ENCODE measurements at regions not wholly inside any gene's neighbourhood (a gene's known extent, or its start where the extent isn't known, plus 50 kb on each side); places are given as distances from the start of the nearest gene placed in this dataset.
A peak's percentile ranks its signal among the peaks of the same experiment; 100 is the strongest.
"Not testable (repeated sequence)": the region's sequence is repeated elsewhere in the genome, so short reads cannot be mapped to it uniquely, and the experiment has no call there.

DNA sequence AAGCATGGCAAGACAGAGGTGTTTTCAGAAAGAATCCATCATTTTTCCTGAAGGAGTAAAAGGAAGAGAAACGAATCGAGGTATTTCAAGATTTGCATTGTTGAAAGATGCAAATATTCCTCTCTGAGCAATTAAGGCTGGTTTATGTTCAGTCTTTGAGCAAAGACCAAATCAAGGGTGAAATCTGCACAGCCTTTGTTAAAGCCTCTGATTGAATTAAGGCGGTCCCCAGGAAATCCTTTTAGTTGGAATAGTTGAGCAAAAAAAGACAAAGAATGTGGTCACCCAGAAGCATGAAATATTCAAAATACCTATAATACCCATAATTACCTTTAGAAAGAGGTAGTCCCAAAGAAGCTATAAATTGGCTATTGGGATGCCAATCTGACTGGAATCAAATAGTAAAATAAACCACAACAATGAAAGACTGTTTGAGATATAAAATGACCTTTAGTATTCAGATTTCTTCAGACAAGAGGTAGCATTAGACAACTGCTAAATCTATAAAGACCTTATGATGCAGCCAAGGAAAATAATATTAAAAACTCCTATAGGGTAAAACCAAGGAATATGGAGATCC, 1218.1 kb downstream of the ROBO2 start:
- H3K27me3 ChIP-seq (ENCODE audit: control insufficient read depth, insufficient read depth): no peaks in the 10 kb centered on the region
- no peaks in the 10 kb centered on the region for H3K4me1 ChIP-seq (ENCODE audit: control insufficient read depth, insufficient read depth, low read length)
- WGBS: 84% methylated on average over 3 of the region's 3 CpGs
- H3K9me3 ChIP-seq (ENCODE audit: control insufficient read depth, low read length): no peaks in the 10 kb centered on the region
- no peak for ATAC-seq
- no peak for DNase-seq
- intact Hi-C loops (cut with DNase I): no loop called here
- H3K27ac ChIP-seq (ENCODE audit: low read length): no peak overlapping the region
- H3K4me3 ChIP-seq (ENCODE audit: low read length): no peak overlapping the region

DNA sequence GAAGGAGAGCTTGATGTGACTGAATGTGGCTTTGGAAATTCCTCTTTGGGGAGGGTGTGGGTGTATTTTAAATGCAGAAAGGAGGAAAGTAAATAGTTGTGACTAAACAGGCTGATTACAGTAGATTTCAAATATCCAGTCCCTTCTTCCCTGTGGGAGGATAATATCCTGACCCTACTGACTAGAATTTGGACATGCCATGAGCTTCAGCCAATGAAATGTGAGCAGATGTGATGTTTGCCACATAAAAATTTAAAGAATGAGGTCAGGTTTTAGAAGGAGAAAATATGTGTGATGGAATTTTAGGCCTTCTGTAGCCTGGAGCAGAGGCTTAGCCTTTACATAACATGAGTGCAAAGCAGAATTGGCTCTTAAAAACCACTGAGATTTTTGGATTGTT, 1218.9 kb downstream of the ROBO2 start:
- H3K9me3 ChIP-seq (ENCODE audit: control insufficient read depth, low read length): no peaks in the 10 kb centered on the region

DNA sequence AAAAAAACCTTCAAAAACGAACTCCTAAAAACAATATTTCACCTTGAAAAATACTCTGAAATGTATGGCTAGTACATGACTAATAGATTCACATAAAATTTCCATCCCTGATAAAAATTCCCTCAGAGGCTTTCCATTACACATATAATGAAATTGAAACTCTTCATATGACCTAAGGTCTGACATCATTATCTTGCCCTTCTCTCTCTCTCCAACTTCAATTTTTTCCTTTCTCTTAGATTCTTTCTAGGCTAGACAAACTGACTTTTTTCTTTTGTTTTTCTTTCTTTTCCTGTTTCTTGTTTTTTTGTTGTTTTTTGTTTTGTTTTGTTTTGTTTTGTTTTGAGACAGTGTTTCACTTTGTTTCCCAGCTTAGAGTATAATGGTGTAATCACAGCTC, 1220.5 kb downstream of the ROBO2 start:
- DNase-seq (no peak), ATAC-seq (no peak)
- Histone ChIP-seq H3K27ac (ENCODE audit: low read length) (no peak overlapping the region), H3K4me1 (ENCODE audit: control insufficient read depth, insufficient read depth, low read length) (no peaks in the 10 kb centered on the region), H3K4me3 (ENCODE audit: low read length) (no peak overlapping the region), H3K9me3 (ENCODE audit: control insufficient read depth, low read length) (no peaks in the 10 kb centered on the region), H3K27me3 (ENCODE audit: control insufficient read depth, insufficient read depth) (no peaks in the 10 kb centered on the region)
- WGBS: 65% methylated on average over 1 of the region's 1 CpG
- intact Hi-C loops (cut with DNase I): no loop called here

More for the DNA sequence above, 1218.9 kb downstream of the ROBO2 start:
- H3K4me1 ChIP-seq (ENCODE audit: control insufficient read depth, insufficient read depth, low read length): no peaks in the 10 kb centered on the region
- no peak overlapping the region for H3K27ac ChIP-seq (ENCODE audit: low read length)
- intact Hi-C loops (cut with DNase I): no loop called here
- no peak for DNase-seq
- H3K4me3 ChIP-seq (ENCODE audit: low read length): no peak overlapping the region
- no peaks in the 10 kb centered on the region for H3K27me3 ChIP-seq (ENCODE audit: control insufficient read depth, insufficient read depth)
- no peak for ATAC-seq

DNA sequence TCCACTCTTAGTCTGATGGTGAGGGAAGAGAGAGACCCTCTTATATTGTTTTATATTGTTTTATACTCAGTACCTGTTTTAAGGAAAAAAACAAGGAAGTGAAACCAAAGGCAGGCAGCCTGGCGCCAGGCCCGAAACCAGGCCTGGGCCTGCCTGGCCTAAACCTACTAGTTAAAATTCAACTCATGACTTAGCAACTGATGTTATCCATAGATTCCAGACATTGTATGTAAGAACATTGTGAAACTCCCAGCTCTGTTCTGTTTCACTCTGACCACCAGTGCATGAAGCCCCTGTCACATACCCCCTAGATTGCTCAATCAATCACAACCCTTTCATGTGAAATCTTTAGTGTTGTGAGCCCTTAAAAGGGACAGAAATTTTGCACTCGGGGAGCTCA, 1226.7 kb downstream of the ROBO2 start:
- H3K4me3 ChIP-seq (ENCODE audit: low read length); intact Hi-C loops (cut with DNase I); H3K27ac ChIP-seq (ENCODE audit: low read length); H3K4me1 ChIP-seq (ENCODE audit: control insufficient read depth, insufficient read depth, low read length); ATAC-seq; H3K9me3 ChIP-seq (ENCODE audit: control insufficient read depth, low read length); H3K27me3 ChIP-seq (ENCODE audit: control insufficient read depth, insufficient read depth): not testable (repeated sequence)
- peak in 1 of 3 donors; percentile 10 for DNase-seq
- 94% methylated on average over 3 of the region's 3 CpGs for WGBS

DNA sequence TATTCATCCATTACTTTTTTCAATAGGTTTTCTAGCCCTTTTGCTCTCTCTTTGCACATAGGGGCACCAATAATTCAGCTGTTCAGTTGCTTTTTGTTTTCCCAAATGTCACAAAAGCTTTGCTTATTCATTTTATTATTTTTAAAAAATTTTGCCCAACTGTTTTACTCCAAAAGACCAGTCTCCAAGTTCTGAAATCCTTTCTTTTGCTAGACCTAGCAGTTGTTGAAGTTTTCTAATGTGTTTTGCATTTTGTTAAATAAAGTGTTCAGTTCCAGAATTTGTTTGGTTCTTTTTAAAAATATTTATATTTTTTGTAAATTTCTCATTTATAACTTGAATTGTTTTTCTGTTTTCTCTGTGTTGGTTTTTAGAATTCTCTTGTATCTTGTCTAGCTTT, 1227.3 kb downstream of the ROBO2 start:
- no peak overlapping the region for H3K27ac ChIP-seq (ENCODE audit: low read length)
- no peaks in the 10 kb centered on the region for H3K27me3 ChIP-seq (ENCODE audit: control insufficient read depth, insufficient read depth)
- DNase-seq: no peak
- H3K4me3 ChIP-seq (ENCODE audit: low read length): no peak overlapping the region
- H3K9me3 ChIP-seq (ENCODE audit: control insufficient read depth, low read length): no peaks in the 10 kb centered on the region
- no peak for ATAC-seq
- intact Hi-C loops (cut with DNase I): no loop called here
- H3K4me1 ChIP-seq (ENCODE audit: control insufficient read depth, insufficient read depth, low read length): no peaks in the 10 kb centered on the region

DNA sequence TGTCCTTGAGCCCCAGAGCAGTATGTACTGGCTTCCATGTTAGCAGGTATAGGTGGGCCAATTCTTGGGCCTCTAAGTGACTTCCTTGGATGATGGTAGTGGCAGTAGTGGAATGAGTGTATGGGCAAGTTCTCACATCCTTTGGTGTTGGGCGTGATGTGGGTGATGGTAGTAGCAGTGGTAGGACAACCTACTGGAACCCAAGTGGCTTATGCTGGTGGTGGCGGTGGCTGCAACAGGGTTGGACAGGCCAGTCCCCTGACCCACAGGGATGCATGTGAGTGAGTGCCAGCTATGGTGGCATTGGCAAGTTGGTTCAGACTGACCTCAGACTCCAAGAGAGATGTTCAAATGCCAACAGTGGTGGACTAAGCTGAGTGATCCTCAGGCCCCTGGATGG, 1228.2 kb downstream of the ROBO2 start:
- H3K27me3 ChIP-seq (ENCODE audit: control insufficient read depth, insufficient read depth): no peaks in the 10 kb centered on the region
- no peak overlapping the region for H3K27ac ChIP-seq (ENCODE audit: low read length)
- H3K4me3 ChIP-seq (ENCODE audit: low read length): no peak overlapping the region
- WGBS: 89% methylated on average over 2 of the region's 2 CpGs
- H3K4me1 ChIP-seq (ENCODE audit: control insufficient read depth, insufficient read depth, low read length): no peaks in the 10 kb centered on the region
- DNase-seq (no peak), ATAC-seq (no peak)
- intact Hi-C loops (cut with DNase I): no loop called here
- no peaks in the 10 kb centered on the region for H3K9me3 ChIP-seq (ENCODE audit: control insufficient read depth, low read length)

DNA sequence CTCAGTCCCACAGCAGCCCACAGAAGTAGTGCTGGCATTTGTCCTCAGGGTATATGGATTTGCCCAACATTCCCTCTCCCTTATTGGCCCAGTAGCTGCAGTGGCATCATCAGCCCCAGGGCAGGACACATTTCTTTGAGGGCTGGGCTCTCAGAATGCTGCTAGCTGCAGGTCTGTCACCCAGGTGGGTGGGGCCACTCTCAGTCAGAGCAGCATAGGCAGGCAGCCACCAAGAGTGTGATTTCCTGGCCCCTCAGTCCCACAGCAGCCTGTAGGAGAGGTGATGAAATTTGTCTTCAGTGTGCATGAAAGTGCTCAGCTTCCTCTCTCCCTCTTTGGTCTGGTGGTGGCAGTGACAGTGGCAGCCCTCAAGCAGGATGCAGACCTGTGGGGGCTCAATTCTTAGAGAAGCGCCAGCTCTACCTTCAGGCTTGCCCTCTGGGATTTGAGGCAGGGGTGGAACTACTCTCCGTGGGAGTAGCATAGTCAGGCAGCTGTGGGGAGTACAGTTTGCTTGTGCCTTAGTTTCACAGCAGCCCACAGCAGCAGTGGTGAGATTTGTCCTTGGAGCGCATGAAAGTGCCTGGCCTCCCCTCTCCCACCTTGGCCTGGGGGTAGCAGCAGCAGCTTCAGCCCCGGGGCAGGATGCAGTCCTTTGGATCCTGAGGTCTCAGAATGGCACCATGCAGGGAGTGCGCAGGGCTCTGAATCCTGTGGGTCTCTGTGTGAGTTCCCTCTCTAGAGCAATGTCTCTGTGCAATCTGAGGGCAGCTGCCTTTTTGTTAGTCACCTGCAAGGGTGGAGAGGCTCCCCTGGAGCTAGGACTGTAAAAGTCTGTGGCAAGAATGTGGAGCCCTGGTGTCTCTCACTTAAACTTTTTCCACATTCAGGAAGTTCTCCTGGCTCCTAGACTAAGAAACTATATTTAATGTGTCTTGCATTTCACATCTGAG, 1229.1 kb downstream of the ROBO2 start:
- H3K27me3 ChIP-seq (ENCODE audit: control insufficient read depth, insufficient read depth): no peaks in the 10 kb centered on the region
- no peak overlapping the region for H3K4me3 ChIP-seq (ENCODE audit: low read length)
- DNase-seq (peak in 1 of 3 donors; percentile 7), ATAC-seq (no peak)
- no peaks in the 10 kb centered on the region for H3K4me1 ChIP-seq (ENCODE audit: control insufficient read depth, insufficient read depth, low read length)
- 76% methylated on average over 5 of the region's 5 CpGs for WGBS
- H3K27ac ChIP-seq (ENCODE audit: low read length): no peak overlapping the region
- intact Hi-C loops (cut with DNase I): no loop called here
- H3K9me3 ChIP-seq (ENCODE audit: control insufficient read depth, low read length): no peaks in the 10 kb centered on the region

DNA sequence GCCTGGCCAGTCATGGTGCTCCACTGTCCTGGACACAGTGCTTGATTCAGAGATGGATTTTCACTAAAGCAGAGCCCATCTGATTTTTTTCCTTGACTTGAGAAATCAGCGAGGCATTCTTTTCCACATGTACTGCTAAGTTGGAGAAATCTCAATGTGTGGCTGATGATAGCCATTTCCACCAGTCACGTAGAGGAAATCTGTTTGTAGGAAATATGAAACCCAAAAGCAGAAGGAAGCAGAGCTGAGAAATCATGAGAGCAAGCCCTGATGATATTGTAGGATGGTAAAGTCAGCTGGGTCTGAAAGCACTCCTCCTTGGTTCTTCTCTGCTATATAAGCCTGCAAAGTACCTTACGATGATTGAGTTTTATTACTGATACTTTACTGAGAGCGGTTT, 1233.4 kb downstream of the ROBO2 start:
- Histone ChIP-seq H3K27me3 (ENCODE audit: control insufficient read depth, insufficient read depth) (no peaks in the 10 kb centered on the region), H3K27ac (ENCODE audit: low read length) (no peak overlapping the region), H3K4me1 (ENCODE audit: control insufficient read depth, insufficient read depth, low read length) (no peaks in the 10 kb centered on the region), H3K9me3 (ENCODE audit: control insufficient read depth, low read length) (no peaks in the 10 kb centered on the region), H3K4me3 (ENCODE audit: low read length) (no peak overlapping the region)
- 73% methylated on average over 4 of the region's 4 CpGs for WGBS
- ATAC-seq (no peak), DNase-seq (no peak)
- intact Hi-C loops (cut with DNase I): no loop called here

DNA sequence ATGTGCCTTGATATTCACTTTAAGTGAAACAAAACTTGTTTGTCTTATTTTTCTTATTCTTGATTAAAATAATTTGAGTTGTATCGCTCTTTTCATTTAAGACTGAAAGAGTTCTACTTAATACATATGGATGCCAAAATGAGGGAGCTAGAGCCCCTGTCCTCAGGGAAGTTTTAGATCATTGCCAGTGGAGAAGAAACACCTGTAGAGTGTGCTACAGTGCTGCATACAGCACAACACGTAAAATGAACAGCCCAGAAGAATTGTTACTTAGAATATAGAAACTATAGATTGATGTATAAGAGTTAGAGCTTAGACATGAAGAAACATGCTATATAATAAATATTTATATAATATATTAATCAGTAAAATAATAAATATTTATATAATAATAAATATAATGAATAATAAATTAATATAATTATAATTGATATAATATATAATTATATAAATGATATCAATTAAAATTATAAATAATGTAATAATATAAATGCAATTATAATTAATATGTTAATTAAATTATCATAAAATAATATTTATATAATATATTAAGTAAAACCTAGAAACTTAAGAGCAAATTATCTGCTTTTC, 1234.7 kb downstream of the ROBO2 start:
- no peak for DNase-seq
- H3K4me3 ChIP-seq (ENCODE audit: low read length): no peak overlapping the region
- 77% methylated on average over 2 of the region's 2 CpGs for WGBS
- no peaks in the 10 kb centered on the region for H3K9me3 ChIP-seq (ENCODE audit: control insufficient read depth, low read length)
- H3K27ac ChIP-seq (ENCODE audit: low read length): no peak overlapping the region
- intact Hi-C loops (cut with DNase I): no loop called here
- H3K4me1 ChIP-seq (ENCODE audit: control insufficient read depth, insufficient read depth, low read length): no peaks in the 10 kb centered on the region
- H3K27me3 ChIP-seq (ENCODE audit: control insufficient read depth, insufficient read depth): no peaks in the 10 kb centered on the region
- ATAC-seq: no peak

DNA sequence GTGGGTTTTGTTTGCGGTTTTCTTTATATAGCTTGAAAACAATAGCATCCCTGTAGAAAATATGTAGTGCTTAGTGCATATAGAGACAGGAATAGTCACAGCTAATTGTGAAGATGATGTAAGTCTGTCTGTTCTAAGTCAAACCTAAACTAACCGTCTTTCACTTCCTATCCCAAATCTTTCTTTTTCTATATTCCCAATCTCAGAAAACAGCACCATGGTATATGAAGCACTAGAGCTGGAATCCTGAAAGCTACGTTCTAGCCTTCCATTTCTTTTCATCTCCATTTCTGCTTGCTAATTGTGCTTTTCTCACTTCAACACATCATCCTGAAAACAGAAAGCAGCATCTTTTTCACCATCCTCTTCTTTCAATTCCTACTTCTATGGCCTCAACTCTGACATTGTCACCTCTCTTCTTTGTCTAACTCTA, 1235.5 kb downstream of the ROBO2 start:
- intact Hi-C loops (cut with DNase I): no loop called here
- 79% methylated on average over 3 of the region's 3 CpGs for WGBS
- no peak for DNase-seq

DNA sequence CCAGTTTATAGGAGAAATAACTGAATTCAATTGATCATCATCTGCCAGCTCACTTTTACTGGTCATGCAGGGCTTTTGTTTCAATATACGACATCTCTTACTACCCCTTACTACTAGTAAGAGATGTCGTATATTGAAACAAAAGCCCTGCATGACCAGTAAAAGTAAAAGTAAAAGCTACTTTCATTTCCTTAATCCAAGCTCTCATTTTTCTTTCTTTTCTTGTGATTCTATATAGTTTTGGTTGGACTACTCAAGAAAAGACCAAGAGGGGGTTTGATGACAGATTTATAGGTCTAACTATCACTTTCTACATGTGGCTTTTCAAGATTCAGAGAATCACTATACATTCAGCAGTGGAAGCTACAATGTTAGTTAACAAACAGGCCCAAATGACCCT, 1237.3 kb downstream of the ROBO2 start:
- DNase-seq (no peak), ATAC-seq (no peak)
- no peaks in the 10 kb centered on the region for H3K4me1 ChIP-seq (ENCODE audit: control insufficient read depth, insufficient read depth, low read length)
- H3K4me3 ChIP-seq (ENCODE audit: low read length): no peak overlapping the region
- intact Hi-C loops (cut with DNase I): no loop called here
- WGBS: 94% methylated on average over 2 of the region's 2 CpGs
- no peaks in the 10 kb centered on the region for H3K9me3 ChIP-seq (ENCODE audit: control insufficient read depth, low read length)
- H3K27me3 ChIP-seq (ENCODE audit: control insufficient read depth, insufficient read depth): no peaks in the 10 kb centered on the region
- no peak overlapping the region for H3K27ac ChIP-seq (ENCODE audit: low read length)

More for the DNA sequence above, 1235.5 kb downstream of the ROBO2 start:
- ATAC-seq: no peak
- no peaks in the 10 kb centered on the region for H3K4me1 ChIP-seq (ENCODE audit: control insufficient read depth, insufficient read depth, low read length)
- no peaks in the 10 kb centered on the region for H3K9me3 ChIP-seq (ENCODE audit: control insufficient read depth, low read length)
- no peak overlapping the region for H3K27ac ChIP-seq (ENCODE audit: low read length)
- H3K4me3 ChIP-seq (ENCODE audit: low read length): no peak overlapping the region
- no peaks in the 10 kb centered on the region for H3K27me3 ChIP-seq (ENCODE audit: control insufficient read depth, insufficient read depth)
